H1 (cell line): ENCODE measurements at regions not wholly inside any gene's neighbourhood (a gene's known extent, or its start where the extent isn't known, plus 50 kb on each side); places are given as distances from the start of the nearest gene placed in this dataset.

Source experiments
- CTCF ChIA-PET: fragments of 300-600 bp; sonication (Branson Sonifier 250); formaldehyde crosslinking; loops from one replicate; lab custom pipeline; 2021; ENCODE audit not compliant: partially characterized antibody; lab: Charles Lee
- POLR2A ChIA-PET: fragments of 300-600 bp; sonication (Branson Sonifier 250); formaldehyde crosslinking; loops from one replicate; lab custom pipeline; 2021; ENCODE audit warnings: inconsistent platforms; ENCODE audit not compliant: partially characterized antibody; lab: Charles Lee
- DNase-seq, 2 experiments: peaks; one replicate each; pipeline versions ENCODE4 v3.0.0 to v3.0.0-alpha.2; 2010 to 2022; ENCODE audit warnings: low spot score in 2 of 2, low read depth in 1 of 2, mixed read lengths in 1 of 2
- FAIRE-seq: peaks from 2 replicates; lab custom pipeline; 2011; peaks lifted over from hg19 to GRCh38; lab: Jason Lieb, UNC
- H2AFZ ChIP-seq: 2 replicates; pipeline ENCODE4 v1.8.1; 2012; ENCODE audit warnings: low read length, inconsistent platforms
- H2AK5ac ChIP-seq: 2 replicates; pipeline ENCODE4 v1.6.1; 2013; ENCODE audit warnings: low read depth, low read length
- H2BK120ac ChIP-seq: replicated peaks from 2 replicates; pipeline ENCODE3; 2013; ENCODE audit warnings: low read depth, low read length, inconsistent platforms
- H2BK12ac ChIP-seq: 2 replicates; pipeline ENCODE4 v1.6.1; 2013; ENCODE audit warnings: low read depth, low read length
- H2BK15ac ChIP-seq: 2 replicates; pipeline ENCODE4 v1.6.1; 2013; ENCODE audit warnings: low read length
- H2BK20ac ChIP-seq: 2 replicates; pipeline ENCODE4 v1.6.1; 2013; ENCODE audit warnings: low read length
- H2BK5ac ChIP-seq: 2 replicates; pipeline ENCODE4 v1.6.1; 2013; ENCODE audit warnings: low read depth, low read length
- H3K14ac ChIP-seq: 2 replicates; pipeline ENCODE4 v1.6.1; 2013; ENCODE audit warnings: inconsistent platforms; ENCODE audit not compliant: insufficient read length
- H3K18ac ChIP-seq: 2 replicates; pipeline ENCODE4 v1.6.1; 2013; ENCODE audit warnings: low read length; ENCODE audit errors: extremely low read depth
- H3K23ac ChIP-seq: 2 replicates; pipeline ENCODE4 v1.6.1; 2013; ENCODE audit warnings: inconsistent platforms; ENCODE audit not compliant: insufficient read length
- H3K23me2 ChIP-seq: 2 replicates; pipeline ENCODE4 v1.6.1; 2013; ENCODE audit warnings: low read depth, low read length
- H3K27ac ChIP-seq: 2 replicates; pipeline ENCODE4 v1.6.1; 2011; ENCODE audit warnings: low read depth, low read length, inconsistent platforms
- H3K27me3 ChIP-seq, 4 experiments: replicated peaks in 1 of 4; 1 replicate in 1 of 4; 2 replicates in 3 of 4; pipeline versions ENCODE4 v1.6.1 to v1.8.1; 2011 to 2013; ENCODE audit warnings: low read length in 3 of 4, mild to moderate bottlenecking in 3 of 4, inconsistent platforms in 2 of 4, mixed read lengths in 2 of 4, moderate library complexity in 1 of 4; ENCODE audit not compliant: control insufficient read depth in 3 of 4, insufficient read depth in 3 of 4; ENCODE audit errors: extremely low read depth in 1 of 4
- H3K36me3 ChIP-seq, 4 experiments: 2 replicates each; pipeline versions ENCODE4 v1.6.1 to v1.8.1; 2011 to 2013; ENCODE audit warnings: mild to moderate bottlenecking in 4 of 4, low read length in 3 of 4, moderate library complexity in 2 of 4, control low read depth in 1 of 4, inconsistent platforms in 1 of 4; ENCODE audit not compliant: insufficient read depth in 4 of 4, control insufficient read depth in 2 of 4
- H3K4ac ChIP-seq: replicated peaks from 2 replicates; pipeline ENCODE3; 2013; ENCODE audit warnings: low read length, low read depth, mixed read lengths, inconsistent platforms; ENCODE audit not compliant: insufficient read length
- H3K4me1 ChIP-seq, 4 experiments: replicated peaks in 1 of 4; 1 replicate in 1 of 4; 2 replicates in 3 of 4; pipeline versions ENCODE4 v1.6.1 to v1.8.1; 2011 to 2013; ENCODE audit warnings: low read length in 3 of 4, inconsistent platforms in 2 of 4, mixed read lengths in 1 of 4; ENCODE audit not compliant: insufficient read depth in 4 of 4, control insufficient read depth in 3 of 4
- H3K4me2 ChIP-seq, 2 experiments: 2 replicates each; pipeline versions ENCODE4 v1.6.1 to v1.8.1; 2011 to 2013; ENCODE audit warnings: low read depth in 2 of 2, low read length in 2 of 2, control low read depth in 1 of 2, inconsistent platforms in 1 of 2, mild to moderate bottlenecking in 1 of 2; ENCODE audit not compliant: insufficient read depth in 1 of 2
- H3K4me3 ChIP-seq, 4 experiments: fragments of 200-600, 300-600 bp in 1 of 4; sonication (generic), shearing (Covaris generic), sonication (Bioruptor Twin) in 1 of 4; 2 replicates each; pipeline versions ENCODE4 v1.5.1 to v1.8.1; 2011 to 2016; ENCODE audit warnings: low read length in 4 of 4, low read depth in 3 of 4, control low read depth in 2 of 4, inconsistent platforms in 2 of 4, mild to moderate bottlenecking in 2 of 4, mixed read lengths in 1 of 4, moderate library complexity in 1 of 4; ENCODE audit not compliant: insufficient read depth in 2 of 4; ENCODE audit errors: extremely low read depth in 1 of 4
- H3K56ac ChIP-seq: replicated peaks from 2 replicates; pipeline ENCODE3; 2013; ENCODE audit warnings: low read depth, mild to moderate bottlenecking, mixed read lengths, low read length, inconsistent platforms; ENCODE audit not compliant: insufficient read length
- H3K79me1 ChIP-seq: 2 replicates; pipeline ENCODE4 v1.6.1; 2013; ENCODE audit warnings: low read depth, low read length, control low read depth
- H3K79me2 ChIP-seq, 2 experiments: 2 replicates each; pipeline versions ENCODE4 v1.6.1 to v1.8.1; 2012 to 2013; ENCODE audit warnings: low read length in 2 of 2, mild to moderate bottlenecking in 2 of 2, inconsistent platforms in 1 of 2; ENCODE audit not compliant: insufficient read depth in 2 of 2, control insufficient read depth in 1 of 2
- H3K9ac ChIP-seq, 4 experiments: replicated peaks in 1 of 4; 1 replicate in 1 of 4; 2 replicates in 3 of 4; pipeline versions ENCODE4 v1.6.1 to v1.8.1; 2011 to 2013; ENCODE audit warnings: low read depth in 3 of 4, low read length in 3 of 4, control low read depth in 2 of 4, mild to moderate bottlenecking in 2 of 4, moderate library complexity in 2 of 4, inconsistent platforms in 1 of 4; ENCODE audit errors: extremely low read depth in 1 of 4
- H3K9me3 ChIP-seq, 2 experiments: 2 replicates each; pipeline versions ENCODE4 v1.6.1 to v1.8.1; 2012 to 2013; ENCODE audit warnings: mild to moderate bottlenecking in 2 of 2, moderate library complexity in 2 of 2, control low read depth in 1 of 2, inconsistent platforms in 1 of 2, low read depth in 1 of 2, low read length in 1 of 2, mixed read lengths in 1 of 2; ENCODE audit not compliant: insufficient read depth in 2 of 2
- H4K20me1 ChIP-seq, 2 experiments: replicated peaks in 1 of 2; 2 replicates each; pipeline versions ENCODE3 to v1.8.1; 2011 to 2013; ENCODE audit warnings: inconsistent platforms in 2 of 2, low read length in 2 of 2, mild to moderate bottlenecking in 1 of 2; ENCODE audit not compliant: insufficient read depth in 2 of 2, control insufficient read depth in 1 of 2
- H4K5ac ChIP-seq: 2 replicates; pipeline ENCODE4 v1.6.1; 2013; ENCODE audit warnings: low read length, low read depth, mixed read lengths, inconsistent platforms; ENCODE audit not compliant: insufficient read length
- H4K8ac ChIP-seq: 2 replicates; pipeline ENCODE4 v1.8.0; 2013; ENCODE audit warnings: mild to moderate bottlenecking, moderate library complexity, low read length, inconsistent platforms; ENCODE audit not compliant: insufficient read depth; ENCODE audit errors: extremely low read depth
- H4K91ac ChIP-seq: replicated peaks from 2 replicates; pipeline ENCODE3; 2013; ENCODE audit warnings: low read length, mixed read lengths, inconsistent platforms; ENCODE audit not compliant: insufficient read length
- CBX8 ChIP-seq: fragments of 300-800, 300-1000 bp; sonication (generic); IDR thresholded peaks from 2 replicates; pipeline ENCODE4 v1.7.1; 2016; ENCODE audit warnings: low read depth, low read length, borderline replicate concordance
- CHD2 ChIP-seq: IDR thresholded peaks from 2 replicates; pipeline ENCODE4 v1.6.1; 2012; ENCODE audit warnings: low read length, improper control_type of control experiment
- FOSL1 ChIP-seq: IDR thresholded peaks from 2 replicates; pipeline ENCODE4 v1.6.1; 2011; ENCODE audit warnings: mild to moderate bottlenecking, low read depth, low read length, moderate library complexity; ENCODE audit not compliant: insufficient read depth
- GTF2F1 ChIP-seq: IDR thresholded peaks from 2 replicates; pipeline ENCODE4 v1.6.1; 2012; ENCODE audit warnings: low read depth, low read length, improper control_type of control experiment, borderline replicate concordance
- HDAC2 ChIP-seq, 2 experiments: fragments of 300-600 bp in 1 of 2; sonication (generic) in 1 of 2; IDR thresholded peaks; 2 replicates each; pipeline ENCODE4 v1.6.1; 2011 to 2012; ENCODE audit warnings: low read depth in 2 of 2, low read length in 2 of 2, mild to moderate bottlenecking in 2 of 2, moderate library complexity in 2 of 2, borderline replicate concordance in 1 of 2, inconsistent platforms in 1 of 2
- KDM1A ChIP-seq: fragments of 200-600, 300-600 bp; sonication (generic); IDR thresholded peaks from 2 replicates; pipeline ENCODE4 v1.7.1; 2016; ENCODE audit warnings: mild to moderate bottlenecking, low read length, borderline replicate concordance
- KDM4A ChIP-seq: IDR thresholded peaks from one replicate; pipeline ENCODE4 v1.7.1; 2012; ENCODE audit warnings: low read depth, mild to moderate bottlenecking, moderate library complexity, low read length, inconsistent platforms; ENCODE audit not compliant: severe bottlenecking
- MAFK ChIP-seq: IDR thresholded peaks from 2 replicates; pipeline ENCODE4 v1.6.1; 2012; ENCODE audit warnings: low read depth, mild to moderate bottlenecking, improper control_type of control experiment, low read length
- NANOG ChIP-seq: IDR thresholded peaks from 2 replicates; pipeline ENCODE4 v1.6.1; 2011; ENCODE audit warnings: low read length, low read depth, mild to moderate bottlenecking, inconsistent platforms; ENCODE audit not compliant: insufficient read depth, poor library complexity, severe bottlenecking
- POLR2A ChIP-seq, 2 experiments: IDR thresholded peaks; 1 replicate in 1 of 2; 2 replicates in 1 of 2; pipeline ENCODE4 v1.6.1; 2011; ENCODE audit warnings: low read depth in 2 of 2, low read length in 2 of 2, mild to moderate bottlenecking in 2 of 2; ENCODE audit errors: control extremely low read depth in 1 of 2
- POU5F1 ChIP-seq: IDR thresholded peaks from 2 replicates; pipeline ENCODE4 v1.6.1; 2011; ENCODE audit warnings: low read depth, mild to moderate bottlenecking, low read length, moderate library complexity
- RBBP5 ChIP-seq: IDR thresholded peaks from 2 replicates; pipeline ENCODE4 v1.7.1; 2012; ENCODE audit warnings: low read depth, mild to moderate bottlenecking, inconsistent platforms, low read length, moderate library complexity, borderline replicate concordance
- RFX5 ChIP-seq: IDR thresholded peaks from 2 replicates; pipeline ENCODE4 v1.6.1; 2011; ENCODE audit warnings: low read depth, low read length, improper control_type of control experiment, borderline replicate concordance
- SAP30 ChIP-seq: fragments of 300-600 bp; sonication (generic); IDR thresholded peaks from 2 replicates; pipeline ENCODE4 v1.7.1; 2012; ENCODE audit warnings: low read length, moderate library complexity, mild to moderate bottlenecking, inconsistent platforms; ENCODE audit not compliant: insufficient read depth, insufficient replicate concordance
- TEAD4 ChIP-seq: IDR thresholded peaks from 2 replicates; pipeline ENCODE4 v1.6.1; 2012; ENCODE audit warnings: low read depth, low read length, inconsistent platforms, mixed read lengths
- YY1 ChIP-seq: IDR thresholded peaks from 2 replicates; pipeline ENCODE4 v1.6.1; 2011; ENCODE audit warnings: low read depth, mild to moderate bottlenecking, low read length
- WGBS, 2 experiments: shearing (Covaris generic) in 1 of 2; methylation state at CpG; one replicate each; pipeline versions ENCODE4 v1.1.6 to v1.1.7; 2013 to 2015; ENCODE audit warnings: low lambda C conversion rate in 2 of 2, mixed read lengths in 2 of 2, inconsistent platforms in 1 of 2, low coverage in 1 of 2, missing lambda C conversion rate in 1 of 2; ENCODE audit not compliant: insufficient replicate concordance in 2 of 2, insufficient coverage in 1 of 2, insufficient read length in 1 of 2; ENCODE audit errors: extremely low coverage in 1 of 2, missing lambda C conversion rate in 1 of 2; 5-methylcytosine and 5-hydroxymethylcytosine counted together

- H3K4ac ChIP-seq = no peak overlapping the region
- H3K56ac ChIP-seq = no peak overlapping the region
- H3K36me3 ChIP-seq = no peaks in the 10 kb centered on the region
- no peak overlapping the region for H3K4me2 ChIP-seq
- H3K23me2 ChIP-seq = no peaks in the 10 kb centered on the region
- H2BK15ac ChIP-seq = no peak overlapping the region
- H3K14ac ChIP-seq = no peak overlapping the region
- no peak overlapping the region for H4K5ac ChIP-seq
- H3K23ac ChIP-seq = no peak overlapping the region
- 88% methylated on average over 8 of the region's 8 CpGs; no CpG with 5 or more reads in 1 of the 2 experiments for WGBS, 2 experiments
- no peak overlapping the region for H4K91ac ChIP-seq
- no peaks in the 10 kb centered on the region for H4K20me1 ChIP-seq
- H2BK5ac ChIP-seq = no peak overlapping the region
- CTCF ChIA-PET = no interaction called here
- H3K79me1 ChIP-seq = no peaks in the 10 kb centered on the region
- no peak overlapping the region for H2BK12ac ChIP-seq
- no peaks in the 10 kb centered on the region for H3K27me3 ChIP-seq
- no peaks in the 10 kb centered on the region for H3K9me3 ChIP-seq
- no peak overlapping the region for H3K27ac ChIP-seq
- no peak overlapping the region for H2BK120ac ChIP-seq
- H3K18ac ChIP-seq = no peak overlapping the region
- H2AK5ac ChIP-seq = no peak overlapping the region
- no peak overlapping the region for H3K9ac ChIP-seq
- H3K4me1 ChIP-seq = no peaks in the 10 kb centered on the region
- FAIRE-seq (no peak), DNase-seq (no peak)
- H4K8ac ChIP-seq = no peak overlapping the region
- H2BK20ac ChIP-seq = no peak overlapping the region
- H3K4me3 ChIP-seq = no peak overlapping the region
- H2AFZ ChIP-seq = no peak overlapping the region
- H3K79me2 ChIP-seq = no peaks in the 10 kb centered on the region
- POLR2A ChIA-PET = no interaction called here
- TF ChIP-seq RBBP5 = no peak
- no peak for TF ChIP-seq KDM1A
- TF ChIP-seq KDM4A = no peak
- no peak for TF ChIP-seq SAP30
- no peak for TF ChIP-seq CBX8
- no peak for TF ChIP-seq FOSL1
- no peak for TF ChIP-seq NANOG
- no peak for TF ChIP-seq MAFK
- no peak for TF ChIP-seq YY1
- no peak for TF ChIP-seq POU5F1
- TF ChIP-seq CHD2 = no peak
- no peak for TF ChIP-seq POLR2A (IDR thresholded peaks at IDR 0.05; ENCODE audit: control extremely low read depth in 1 of 2, low read depth in 2 of 2, low read length in 2 of 2)
- no peak for TF ChIP-seq HDAC2 (IDR thresholded peaks at IDR 0.05; ENCODE audit: borderline replicate concordance in 1 of 2, low read depth in 2 of 2, low read length in 2 of 2)
- TF ChIP-seq GTF2F1 = no peak
- no peak for TF ChIP-seq TEAD4
- no peak for TF ChIP-seq RFX5
These were observed 413.7 kb downstream of the PTPRU start for GRCh38 chr1:29650041-29650400.
